Large intestine (tissue), 3 donors: ENCODE measurements at regions not wholly inside any gene's neighbourhood (a gene's known extent, or its start where the extent isn't known, plus 50 kb on each side); places are given as distances from the start of the nearest gene placed in this dataset.

Experiments
- DNase-seq, 2 donors: peaks; one replicate each; pipeline versions ENCODE4 v3.0.0 to v3.0.0-alpha.2; 2013
- H3K27ac ChIP-seq: one replicate; pipeline ENCODE4 v1.5.1; 2013; ENCODE audit warnings: low read length
- H3K27me3 ChIP-seq: 2 replicates; pipeline ENCODE4 v1.6.1; 2013; ENCODE audit warnings: low read length; ENCODE audit not compliant: control insufficient read depth, insufficient read depth
- H3K36me3 ChIP-seq: 2 replicates; pipeline ENCODE4 v1.6.1; 2013; ENCODE audit warnings: low read length; ENCODE audit not compliant: control insufficient read depth, insufficient read depth
- H3K4me1 ChIP-seq: one replicate; pipeline ENCODE4 v1.6.1; 2013; ENCODE audit warnings: low read length; ENCODE audit not compliant: control insufficient read depth, insufficient read depth
- H3K4me3 ChIP-seq: one replicate; pipeline ENCODE4 v1.5.1; 2013; ENCODE audit warnings: low read length
- H3K9me3 ChIP-seq: one replicate; pipeline ENCODE4 v1.6.1; 2013; ENCODE audit warnings: mild to moderate bottlenecking, low read depth, low read length, moderate library complexity; ENCODE audit not compliant: control insufficient read depth
- WGBS: methylation state at CpG from one replicate; pipeline ENCODE4 v1.1.5; 2013; ENCODE audit warnings: low lambda C conversion rate; ENCODE audit not compliant: insufficient coverage; 5-methylcytosine and 5-hydroxymethylcytosine counted together

DNA sequence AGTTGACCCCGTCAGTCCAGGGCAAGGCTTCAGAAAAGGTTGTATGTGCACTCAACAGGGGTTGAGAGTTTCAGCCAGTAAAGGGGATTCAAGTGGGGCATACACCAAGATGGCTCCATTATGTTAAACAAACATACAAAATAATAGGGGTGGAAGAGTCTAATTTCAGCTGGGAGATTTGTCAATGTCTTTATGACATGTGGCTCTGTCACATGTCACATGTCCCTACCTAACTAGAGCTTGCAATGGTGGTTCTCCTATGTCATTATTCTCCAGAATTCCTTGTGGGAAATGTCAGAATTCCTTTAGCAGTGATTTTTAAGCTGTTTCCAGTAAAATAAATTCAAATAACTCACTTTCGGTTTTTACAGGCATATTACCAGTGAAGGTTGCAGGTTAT, 392.0 kb upstream of the ADGRL4 start:
- no peaks in the 10 kb centered on the region for H3K36me3 ChIP-seq
- WGBS, result no CpG with 5 or more reads among the region's 2 CpGs

DNA sequence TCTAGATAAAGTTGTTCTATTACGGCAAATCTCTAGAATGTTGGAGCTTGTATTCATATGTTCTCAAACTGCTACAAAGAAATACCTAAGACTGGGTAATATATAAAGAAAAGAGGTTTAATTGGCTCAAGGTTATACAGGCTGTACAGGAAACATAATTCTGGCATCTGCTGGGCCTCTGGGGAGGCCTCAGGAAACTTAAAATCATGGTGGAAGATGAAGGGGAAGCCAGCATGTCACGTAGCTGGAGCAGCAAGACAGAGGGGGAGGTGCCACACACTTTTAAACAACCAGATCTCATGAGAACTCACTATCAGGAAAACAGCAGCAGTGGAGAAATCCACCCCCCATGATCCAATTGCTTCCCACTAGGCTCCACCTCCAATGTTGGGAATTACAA, 390.4 kb upstream of the ADGRL4 start:
- Histone ChIP-seq H3K27ac (no peak overlapping the region), H3K27me3 (no peaks in the 10 kb centered on the region), H3K4me3 (no peak overlapping the region), H3K36me3 (no peaks in the 10 kb centered on the region), H3K4me1 (no peaks in the 10 kb centered on the region), H3K9me3 (no peaks in the 10 kb centered on the region)
- whole genome bisulfite sequencing, result no CpG with 5 or more reads among the region's 2 CpGs
- no peak for DNase-seq

More for the DNA sequence above, 392.0 kb upstream of the ADGRL4 start:
- no peaks in the 10 kb centered on the region for H3K4me1 ChIP-seq
- H3K27me3 ChIP-seq, result no peaks in the 10 kb centered on the region
- DNase-seq, result no peak
- H3K27ac ChIP-seq, result no peak overlapping the region
- H3K4me3 ChIP-seq, result no peak overlapping the region
- no peaks in the 10 kb centered on the region for H3K9me3 ChIP-seq

DNA sequence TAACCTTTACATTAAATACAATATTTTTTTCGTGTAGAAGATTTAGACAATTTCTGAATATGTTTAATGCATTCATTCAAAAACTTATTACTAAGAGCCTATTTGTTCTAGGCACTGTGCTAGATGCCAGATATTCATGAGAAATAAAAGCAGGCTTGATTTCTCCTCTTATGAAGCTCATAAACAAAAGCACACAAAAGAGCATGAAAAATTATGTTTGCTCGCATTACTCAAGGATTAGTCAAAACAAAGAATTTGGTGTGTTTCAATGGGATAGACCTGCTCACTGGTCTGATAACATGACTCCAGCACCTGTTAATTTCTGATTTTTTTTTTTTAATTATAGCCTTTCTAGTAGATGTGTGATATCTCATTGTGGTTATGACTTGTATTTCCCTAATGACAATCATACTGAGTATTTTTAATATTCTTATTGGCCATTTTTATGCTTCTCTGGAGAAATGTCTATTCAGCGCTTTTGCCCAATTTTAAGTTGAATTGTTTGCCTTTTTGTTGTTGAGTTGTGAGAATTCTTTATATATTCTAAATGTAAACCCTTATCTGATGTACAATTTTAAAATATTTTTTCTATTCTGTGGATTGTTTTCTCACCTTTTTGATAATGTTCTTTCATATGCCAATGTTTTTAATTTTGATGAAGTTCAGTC, 382.3 kb upstream of the ADGRL4 start:
- H3K27ac ChIP-seq, result no peak overlapping the region
- H3K27me3 ChIP-seq, result no peaks in the 10 kb centered on the region
- H3K36me3 ChIP-seq, result no peaks in the 10 kb centered on the region
- DNase-seq, result no peak
- no peak overlapping the region for H3K4me3 ChIP-seq
- H3K4me1 ChIP-seq, result no peaks in the 10 kb centered on the region
- WGBS, result 81% methylated on average over 3 of the region's 3 CpGs
- H3K9me3 ChIP-seq, result no peaks in the 10 kb centered on the region

DNA sequence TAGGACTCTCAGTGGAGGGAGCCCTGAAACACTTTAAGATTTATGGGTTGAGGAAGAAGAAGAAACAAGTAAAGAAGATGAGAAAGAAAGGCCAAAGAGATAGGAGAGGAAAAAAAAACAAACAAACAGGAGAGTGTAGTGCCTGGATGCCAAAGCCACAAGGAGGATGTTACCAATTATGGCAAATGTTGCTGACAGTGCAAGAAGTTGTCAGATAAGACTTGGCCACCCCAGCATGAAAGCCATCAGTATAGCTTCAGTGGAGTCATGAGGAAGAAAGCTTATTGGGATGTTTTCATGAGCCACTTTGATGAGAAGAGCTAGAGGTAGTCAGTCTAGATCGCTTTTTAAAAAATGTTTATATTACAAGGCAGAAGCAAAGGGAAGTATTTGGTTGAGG, 380.2 kb upstream of the ADGRL4 start:
- H3K9me3 ChIP-seq, result no peaks in the 10 kb centered on the region
- 100% methylated on average over 1 of the region's 1 CpG for WGBS

DNA sequence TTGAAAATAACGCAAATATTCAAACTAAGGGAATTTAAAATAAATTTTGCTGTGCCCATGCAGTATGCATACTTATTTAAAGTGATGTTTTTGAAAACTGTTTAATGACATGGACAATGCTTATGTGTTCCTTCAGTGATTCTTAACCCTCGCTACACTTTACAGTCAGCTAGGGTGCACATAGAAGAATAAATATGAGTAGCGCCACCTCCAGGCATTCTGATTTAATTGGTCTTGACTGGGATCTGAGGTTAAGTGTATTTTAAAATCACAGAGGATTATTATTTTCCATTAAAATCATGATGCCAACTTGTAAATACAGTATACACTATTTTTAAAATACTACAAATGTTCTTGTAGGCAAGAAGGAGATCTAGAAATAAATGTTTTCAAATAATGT, 373.5 kb upstream of the ADGRL4 start:
- DNase-seq, result no peak
- Histone ChIP-seq H3K9me3 (no peaks in the 10 kb centered on the region), H3K4me1 (no peaks in the 10 kb centered on the region), H3K36me3 (no peaks in the 10 kb centered on the region), H3K4me3 (no peak overlapping the region), H3K27ac (no peak overlapping the region), H3K27me3 (no peaks in the 10 kb centered on the region)
- 100% methylated on average over 1 of the region's 3 CpGs for WGBS

More for the DNA sequence above, 380.2 kb upstream of the ADGRL4 start:
- no peak overlapping the region for H3K4me3 ChIP-seq
- DNase-seq, result no peak
- H3K27ac ChIP-seq, result no peak overlapping the region
- H3K4me1 ChIP-seq, result no peaks in the 10 kb centered on the region
- no peaks in the 10 kb centered on the region for H3K36me3 ChIP-seq
- H3K27me3 ChIP-seq, result no peaks in the 10 kb centered on the region

DNA sequence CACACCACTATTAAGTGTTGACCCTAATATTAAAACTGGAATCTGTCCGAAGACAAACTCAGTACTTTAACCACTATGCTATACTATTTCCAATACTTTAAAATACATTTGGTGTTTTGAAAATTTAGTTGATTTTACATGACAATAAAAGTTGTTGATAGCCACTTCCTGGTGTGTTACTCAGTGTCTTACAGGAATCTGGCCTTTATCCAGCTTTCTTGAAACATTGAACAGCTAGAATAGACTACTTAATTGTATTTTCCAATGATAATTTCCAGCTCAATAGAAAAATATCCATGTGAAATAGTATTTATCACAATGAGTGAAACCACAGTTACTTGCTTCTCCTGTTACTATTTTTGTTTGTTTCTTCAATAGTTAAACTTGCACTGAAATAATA, 369.6 kb upstream of the ADGRL4 start:
- Histone ChIP-seq H3K36me3 (no peaks in the 10 kb centered on the region), H3K9me3 (no peaks in the 10 kb centered on the region), H3K4me3 (no peak overlapping the region), H3K27ac (no peak overlapping the region), H3K4me1 (no peaks in the 10 kb centered on the region), H3K27me3 (no peaks in the 10 kb centered on the region)
- no peak for DNase-seq
- WGBS, result 86% methylated on average over 1 of the region's 1 CpG

DNA sequence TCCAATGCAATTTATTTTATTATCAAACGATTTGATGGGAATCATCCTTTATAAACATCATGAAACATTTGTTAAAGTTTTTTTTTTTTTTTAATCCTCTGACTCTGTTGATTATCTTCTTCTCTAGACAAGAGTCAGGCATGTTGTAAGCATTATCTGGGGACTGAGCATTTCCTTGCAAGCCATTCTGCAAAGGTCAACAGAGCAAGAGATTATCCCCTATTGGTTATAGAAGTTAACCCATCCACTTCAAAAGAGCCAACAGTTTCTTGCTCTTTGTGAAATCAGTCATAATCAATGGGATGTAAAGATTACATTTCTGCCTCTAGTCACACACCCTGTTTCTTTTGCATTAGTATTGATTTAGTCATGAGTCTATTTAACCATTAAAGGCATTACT, 368.8 kb upstream of the ADGRL4 start:
- no peak overlapping the region for H3K4me3 ChIP-seq
- no peak overlapping the region for H3K27ac ChIP-seq
- no peaks in the 10 kb centered on the region for H3K4me1 ChIP-seq
- H3K9me3 ChIP-seq, result no peaks in the 10 kb centered on the region
- no peaks in the 10 kb centered on the region for H3K36me3 ChIP-seq
- no peak for DNase-seq
- H3K27me3 ChIP-seq, result no peaks in the 10 kb centered on the region
- 44% methylated on average over 1 of the region's 1 CpG for WGBS

DNA sequence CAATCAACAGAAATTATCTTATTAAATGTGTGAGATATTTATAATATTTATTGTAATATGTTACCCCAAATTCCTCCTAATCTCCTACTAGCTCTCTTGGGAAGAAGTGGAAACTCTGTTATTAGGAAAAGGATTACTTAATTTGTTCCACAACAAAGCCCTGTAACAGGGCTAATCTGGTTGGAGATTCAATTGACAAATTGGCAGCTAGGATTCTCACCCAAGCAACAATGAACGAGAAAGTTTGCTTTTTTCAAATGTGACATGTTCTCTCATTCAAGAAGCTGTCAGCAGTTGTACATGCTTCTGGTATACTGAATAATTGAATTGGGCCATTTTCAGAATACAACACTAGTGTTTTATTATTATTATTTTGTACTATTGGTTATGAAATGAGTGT, 367.9 kb upstream of the ADGRL4 start:
- no peak for DNase-seq
- Histone ChIP-seq H3K9me3 (no peaks in the 10 kb centered on the region), H3K4me3 (no peak overlapping the region), H3K36me3 (no peaks in the 10 kb centered on the region), H3K27ac (no peak overlapping the region), H3K4me1 (no peaks in the 10 kb centered on the region), H3K27me3 (no peaks in the 10 kb centered on the region)
- no CpG with 5 or more reads among the region's 1 CpG for WGBS

DNA sequence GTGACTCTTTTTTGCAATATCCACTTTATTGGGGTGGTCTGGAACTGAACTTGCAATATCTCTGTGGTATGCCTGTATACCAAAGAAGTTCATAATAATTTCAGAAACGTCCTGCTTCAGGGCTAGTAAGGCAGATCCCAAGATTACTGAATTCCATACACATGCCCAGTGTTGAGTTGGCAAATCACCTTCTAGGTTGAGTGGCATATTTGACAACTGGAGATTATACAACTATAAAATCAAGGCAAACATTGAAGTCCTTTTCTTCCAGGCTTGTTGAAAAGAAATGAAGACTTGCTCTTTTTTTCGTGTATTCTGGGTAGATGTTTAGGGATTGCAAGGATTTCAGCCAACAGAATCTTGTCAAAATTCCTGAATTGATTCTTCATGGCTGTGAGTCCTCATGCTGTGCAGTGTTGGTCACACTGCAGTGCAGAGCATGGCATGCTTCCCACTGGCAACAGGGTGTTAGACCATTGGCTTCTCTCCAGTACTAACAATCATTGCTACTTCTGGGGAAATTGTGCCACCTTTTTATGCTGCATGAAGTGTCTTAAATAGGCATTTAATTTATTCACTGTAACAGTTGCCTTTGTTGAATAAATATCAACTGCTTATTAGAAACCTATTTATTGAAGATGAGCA, 367.1 kb upstream of the ADGRL4 start:
- H3K27me3 ChIP-seq, result no peaks in the 10 kb centered on the region
- no peak for DNase-seq
- no peak overlapping the region for H3K4me3 ChIP-seq
- no CpG with 5 or more reads among the region's 2 CpGs for WGBS
- no peaks in the 10 kb centered on the region for H3K4me1 ChIP-seq
- H3K9me3 ChIP-seq, result no peaks in the 10 kb centered on the region
- no peaks in the 10 kb centered on the region for H3K36me3 ChIP-seq
- H3K27ac ChIP-seq, result no peak overlapping the region

DNA sequence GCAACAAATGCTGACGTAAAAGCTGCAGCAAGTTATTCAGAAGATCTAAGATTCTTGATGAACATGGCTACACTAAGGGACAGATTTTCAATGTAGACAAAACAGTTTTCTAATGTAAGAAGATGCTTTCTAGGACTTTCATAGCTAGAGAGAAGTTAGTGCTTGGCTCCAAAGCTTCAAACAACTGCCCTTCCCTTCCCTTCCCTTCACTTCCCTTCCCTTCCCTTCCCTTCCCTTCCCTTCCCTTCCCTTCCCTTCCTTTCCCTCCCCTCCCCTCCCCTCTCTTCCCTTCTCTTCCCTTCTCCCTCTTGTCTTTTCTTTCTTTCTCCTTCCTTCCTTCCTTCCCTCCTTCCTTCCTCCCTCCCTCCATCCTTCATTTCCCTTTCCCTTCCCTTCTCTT, 365.3 kb upstream of the ADGRL4 start:
- no peaks in the 10 kb centered on the region for H3K36me3 ChIP-seq
- no peak overlapping the region for H3K27ac ChIP-seq
- no peaks in the 10 kb centered on the region for H3K4me1 ChIP-seq
- no peaks in the 10 kb centered on the region for H3K9me3 ChIP-seq
- no peaks in the 10 kb centered on the region for H3K27me3 ChIP-seq
- no peak overlapping the region for H3K4me3 ChIP-seq
- WGBS, result no CpG with 5 or more reads among the region's 1 CpG
- DNase-seq, result no peak

DNA sequence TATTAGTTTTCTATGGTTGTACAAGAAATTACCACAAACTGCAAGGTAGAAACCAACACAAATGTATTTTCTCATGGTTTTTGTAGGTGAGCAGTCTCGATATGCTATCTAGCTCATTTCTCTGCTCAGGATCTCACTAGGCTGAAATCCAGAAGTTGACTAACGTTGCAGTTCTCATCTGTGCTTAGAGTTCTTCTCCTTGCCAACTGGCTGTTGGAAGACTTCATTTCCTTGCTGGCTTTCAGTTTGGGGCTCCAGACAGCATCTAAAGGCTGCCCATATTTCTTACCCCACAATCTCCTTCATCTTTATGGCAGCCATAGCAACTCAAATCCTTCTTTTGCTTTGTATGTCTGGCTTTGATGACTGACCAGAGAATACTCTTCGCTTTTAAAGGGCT, 362.6 kb upstream of the ADGRL4 start:
- H3K27me3 ChIP-seq, result no peaks in the 10 kb centered on the region
- no peaks in the 10 kb centered on the region for H3K9me3 ChIP-seq
- H3K27ac ChIP-seq, result no peak overlapping the region
- WGBS, result no CpG with 5 or more reads among the region's 3 CpGs
- H3K4me1 ChIP-seq, result no peaks in the 10 kb centered on the region
- DNase-seq, result no peak
- H3K36me3 ChIP-seq, result no peaks in the 10 kb centered on the region
- H3K4me3 ChIP-seq, result no peak overlapping the region
